ENCODE measurements at regions not wholly inside any gene's neighbourhood (a gene's known extent, or its start where the extent isn't known, plus 50 kb on each side); places are given as distances from the start of the nearest gene placed in this dataset.

DNA sequence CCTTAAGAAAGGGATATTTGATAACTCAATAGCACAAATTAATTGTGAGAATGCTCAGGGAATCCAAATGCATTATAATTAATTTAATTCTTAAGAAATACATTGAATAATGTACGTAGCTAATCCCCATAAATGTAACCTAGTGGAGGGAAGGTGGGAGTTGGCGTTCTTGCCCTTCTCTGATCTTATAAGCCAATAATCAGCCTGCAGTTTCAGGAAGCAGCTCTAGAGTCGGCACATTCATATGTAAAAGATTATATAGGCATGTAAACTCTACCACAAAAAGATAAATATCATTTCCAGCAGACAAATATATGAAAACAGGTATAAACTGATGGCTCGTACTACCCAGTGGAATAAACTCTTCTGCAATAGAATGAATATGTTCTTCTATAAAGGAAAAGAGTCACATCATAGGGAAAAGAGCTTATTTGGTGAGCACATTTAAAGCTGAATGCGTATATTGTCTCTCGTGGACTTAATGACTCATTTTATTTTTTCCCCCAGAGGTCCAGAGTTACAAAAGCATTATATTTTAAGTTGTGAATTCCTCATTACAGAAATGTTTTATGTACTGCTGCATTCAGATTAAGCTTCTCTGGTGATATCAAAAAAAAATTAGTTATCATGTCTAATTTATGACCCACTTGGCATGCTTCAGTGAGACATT lies 112.2 kb downstream of the TFAP2A start:
- H3K4me1 Mint-ChIP-seq: no peaks in the 10 kb centered on the region
- H3K27me3 ChIP-seq (ENCODE audit: control insufficient read depth, insufficient read depth, low read length): no peaks in the 10 kb centered on the region
- no peak for ATAC-seq
- no peak overlapping the region for H3K4me3 ChIP-seq (ENCODE audit: low read length)
- no peaks in the 10 kb centered on the region for H3K9me3 ChIP-seq (ENCODE audit: control insufficient read depth, insufficient read depth, low read length)
- H3K36me3 ChIP-seq (ENCODE audit: control insufficient read depth, insufficient read depth, low read length): no peaks in the 10 kb centered on the region
- DNase-seq: no peak
- H3K4me3 Mint-ChIP-seq: no peak overlapping the region
- 78% methylated on average over 4 of the region's 6 CpGs for WGBS (ENCODE audit: insufficient coverage)
- no peaks in the 10 kb centered on the region for H3K4me1 ChIP-seq (ENCODE audit: control insufficient read depth, insufficient read depth, low read length)
- intact Hi-C loops (cut with micrococcal nuclease): no loop called here
- TF ChIP-seq, protein P1, sequence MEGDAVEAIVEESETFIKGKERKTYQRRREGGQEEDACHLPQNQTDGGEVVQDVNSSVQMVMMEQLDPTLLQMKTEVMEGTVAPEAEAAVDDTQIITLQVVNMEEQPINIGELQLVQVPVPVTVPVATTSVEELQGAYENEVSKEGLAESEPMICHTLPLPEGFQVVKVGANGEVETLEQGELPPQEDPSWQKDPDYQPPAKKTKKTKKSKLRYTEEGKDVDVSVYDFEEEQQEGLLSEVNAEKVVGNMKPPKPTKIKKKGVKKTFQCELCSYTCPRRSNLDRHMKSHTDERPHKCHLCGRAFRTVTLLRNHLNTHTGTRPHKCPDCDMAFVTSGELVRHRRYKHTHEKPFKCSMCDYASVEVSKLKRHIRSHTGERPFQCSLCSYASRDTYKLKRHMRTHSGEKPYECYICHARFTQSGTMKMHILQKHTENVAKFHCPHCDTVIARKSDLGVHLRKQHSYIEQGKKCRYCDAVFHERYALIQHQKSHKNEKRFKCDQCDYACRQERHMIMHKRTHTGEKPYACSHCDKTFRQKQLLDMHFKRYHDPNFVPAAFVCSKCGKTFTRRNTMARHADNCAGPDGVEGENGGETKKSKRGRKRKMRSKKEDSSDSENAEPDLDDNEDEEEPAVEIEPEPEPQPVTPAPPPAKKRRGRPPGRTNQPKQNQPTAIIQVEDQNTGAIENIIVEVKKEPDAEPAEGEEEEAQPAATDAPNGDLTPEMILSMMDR (IDR thresholded peaks at IDR 0.05): no peak
- H3K27ac ChIP-seq (ENCODE audit: low read length): no peak overlapping the region
- no peaks in the 10 kb centered on the region for H3K27me3 Mint-ChIP-seq (ENCODE audit: low read depth in 2 of 2)
- no peak overlapping the region for H3K27ac Mint-ChIP-seq
- H3K9me3 Mint-ChIP-seq: no peaks in the 10 kb centered on the region
- H3K36me3 Mint-ChIP-seq: no peaks in the 10 kb centered on the region

DNA sequence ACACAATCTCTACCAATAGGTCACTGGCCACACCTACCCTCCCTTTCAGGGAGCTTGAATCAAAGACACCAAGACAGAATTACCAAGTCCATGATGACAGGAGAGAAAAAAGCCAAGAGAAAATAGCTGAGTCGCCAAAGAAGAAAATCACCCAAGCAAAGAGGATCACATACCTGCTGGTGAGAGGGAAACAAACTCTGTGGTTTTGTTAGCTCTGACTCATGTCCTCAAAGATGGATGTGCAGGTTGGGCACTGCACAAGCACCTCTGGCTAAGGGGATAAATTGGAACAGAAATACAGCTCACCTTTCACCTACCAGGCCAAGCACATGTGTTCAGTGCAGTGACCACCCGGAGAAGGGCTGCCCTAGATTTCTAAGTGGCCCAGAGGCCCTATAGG lies 114.8 kb downstream of the TFAP2A start:
- TF ChIP-seq, protein P1 (IDR thresholded peaks at IDR 0.05): no peak
- no peaks in the 10 kb centered on the region for H3K36me3 ChIP-seq (ENCODE audit: control insufficient read depth, insufficient read depth, low read length)
- 92% methylated on average over 2 of the region's 2 CpGs for WGBS (ENCODE audit: insufficient coverage)
- no peak overlapping the region for H3K27ac ChIP-seq (ENCODE audit: low read length)
- H3K36me3 Mint-ChIP-seq: no peaks in the 10 kb centered on the region
- no peak for DNase-seq
- H3K4me3 Mint-ChIP-seq: no peak overlapping the region
- H3K9me3 ChIP-seq (ENCODE audit: control insufficient read depth, insufficient read depth, low read length): no peaks in the 10 kb centered on the region
- no peak for ATAC-seq
- no peaks in the 10 kb centered on the region for H3K4me1 ChIP-seq (ENCODE audit: control insufficient read depth, insufficient read depth, low read length)
- H3K9me3 Mint-ChIP-seq: no peaks in the 10 kb centered on the region
- intact Hi-C loops (cut with micrococcal nuclease): no loop called here
- H3K27me3 Mint-ChIP-seq (ENCODE audit: low read depth in 2 of 2): no peaks in the 10 kb centered on the region
- no peak overlapping the region for H3K27ac Mint-ChIP-seq
- no peaks in the 10 kb centered on the region for H3K27me3 ChIP-seq (ENCODE audit: control insufficient read depth, insufficient read depth, low read length)
- no peak overlapping the region for H3K4me3 ChIP-seq (ENCODE audit: low read length)
- H3K4me1 Mint-ChIP-seq: no peaks in the 10 kb centered on the region

DNA sequence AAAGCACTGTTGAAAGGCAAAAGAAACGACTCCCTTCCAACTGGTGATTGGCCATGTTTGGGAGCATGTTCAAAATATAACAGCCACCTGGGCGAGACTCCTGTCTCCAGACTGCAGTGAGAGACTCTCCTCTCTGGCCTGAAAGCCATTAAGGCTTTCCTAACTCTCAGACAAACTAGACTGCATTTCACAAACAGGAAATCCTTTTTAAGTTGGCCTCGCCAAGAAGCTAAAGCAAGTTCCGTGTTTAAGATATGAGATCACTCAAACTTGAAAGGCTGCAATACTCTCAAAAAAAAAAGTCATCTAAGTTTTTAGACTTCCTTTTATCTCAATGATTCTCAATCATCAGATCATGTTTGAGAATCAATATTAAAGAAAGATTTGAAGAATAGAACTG lies 117.0 kb downstream of the TFAP2A start:
- H3K9me3 Mint-ChIP-seq: peaks cover 3% of the 10 kb centered on the region in 2 donors
- WGBS (ENCODE audit: insufficient coverage): 27% methylated on average over 4 of the region's 4 CpGs
- no peak overlapping the region for H3K4me3 ChIP-seq (ENCODE audit: low read length)

More for the DNA sequence above, 117.0 kb downstream of the TFAP2A start:
- Histone ChIP-seq H3K27ac (ENCODE audit: low read length) (no peak overlapping the region), H3K27me3 (ENCODE audit: control insufficient read depth, insufficient read depth, low read length) (no peaks in the 10 kb centered on the region), H3K4me1 (ENCODE audit: control insufficient read depth, insufficient read depth, low read length) (no peaks in the 10 kb centered on the region), H3K9me3 (ENCODE audit: control insufficient read depth, insufficient read depth, low read length) (no peaks in the 10 kb centered on the region), H3K36me3 (ENCODE audit: control insufficient read depth, insufficient read depth, low read length) (no peaks in the 10 kb centered on the region)
- ATAC-seq: no peak
- Mint-ChIP-seq H3K36me3 (no peaks in the 10 kb centered on the region), H3K27ac (no peak overlapping the region), H3K27me3 (ENCODE audit: low read depth in 2 of 2) (no peaks in the 10 kb centered on the region), H3K4me3 (no peak overlapping the region), H3K4me1 (no peaks in the 10 kb centered on the region)
- intact Hi-C loops (cut with micrococcal nuclease): no loop called here
- TF ChIP-seq, protein P1 (IDR thresholded peaks at IDR 0.05): no peak
- no peak for DNase-seq

Measured in natural killer cell (primary cell).